ENCODE measurements at regions not wholly inside any gene's neighbourhood (a gene's known extent, or its start where the extent isn't known, plus 50 kb on each side); places are given as distances from the start of the nearest gene placed in this dataset.

- no peak for DNase-seq (ENCODE audit: low read depth, low spot score)
Observed at GRCh38 chr22:27380855-27381254, 420.7 kb downstream of the MN1 start.

- no peak for DNase-seq (ENCODE audit: low read depth, low spot score)
Observed at GRCh38 chr22:27381552-27381951, 420.0 kb downstream of the MN1 start.

GRCh38 chr22:27381960-27382742 lies 419.4 kb downstream of the MN1 start:
- no peak for DNase-seq (ENCODE audit: low read depth, low spot score)

GRCh38 chr22:27382947-27383346 lies 418.6 kb downstream of the MN1 start:
- DNase-seq (ENCODE audit: low read depth, low spot score) = no peak

DNA sequence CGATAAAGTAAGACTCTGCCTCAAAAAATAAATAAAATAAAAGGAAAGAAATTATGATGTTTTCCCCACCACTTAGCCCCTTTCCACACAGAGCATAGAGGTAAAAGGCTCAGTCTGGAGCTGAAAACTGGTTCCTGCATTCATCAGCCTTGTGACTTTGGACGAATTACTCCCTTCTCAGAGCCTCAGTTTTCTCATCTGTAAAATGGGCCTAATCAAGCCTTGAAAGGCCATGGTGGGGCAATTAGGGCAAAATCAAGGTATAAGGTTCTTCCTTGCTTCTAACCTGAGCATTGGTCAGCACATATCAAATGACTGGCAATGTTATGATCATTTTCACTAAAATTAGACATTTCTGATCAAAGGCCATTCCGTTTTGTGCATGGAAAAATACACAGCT lies 417.7 kb downstream of the MN1 start:
- no peak for DNase-seq (ENCODE audit: low read depth, low spot score)

GRCh38 chr22:27385261-27385998 lies 416.1 kb downstream of the MN1 start:
- DNase-seq (ENCODE audit: low read depth, low spot score) = no peak

DNA sequence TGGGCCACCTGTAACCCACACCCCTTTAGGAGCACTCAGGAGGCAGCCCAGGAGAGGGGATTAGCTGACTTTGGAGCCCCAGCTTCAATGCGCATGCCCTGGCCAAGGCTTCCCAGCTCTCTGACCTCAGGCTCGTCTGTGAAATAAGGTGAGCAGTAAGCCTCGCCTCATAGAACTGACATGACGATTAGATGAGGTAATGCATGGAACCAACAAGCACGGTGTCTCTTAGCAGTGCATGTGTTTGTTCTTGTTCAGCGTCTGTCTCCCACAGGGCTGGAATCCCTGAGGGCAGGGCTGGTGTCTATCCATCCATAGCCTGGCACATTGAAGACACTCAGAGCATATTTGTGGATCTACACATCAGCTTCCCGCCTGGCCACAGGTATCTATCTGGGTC lies 415.4 kb downstream of the MN1 start:
- DNase-seq (ENCODE audit: low read depth, low spot score) = no peak

- DNase-seq (ENCODE audit: low read depth, low spot score) = no peak
Observed at GRCh38 chr22:27387561-27387960, 414.0 kb downstream of the MN1 start.

DNA sequence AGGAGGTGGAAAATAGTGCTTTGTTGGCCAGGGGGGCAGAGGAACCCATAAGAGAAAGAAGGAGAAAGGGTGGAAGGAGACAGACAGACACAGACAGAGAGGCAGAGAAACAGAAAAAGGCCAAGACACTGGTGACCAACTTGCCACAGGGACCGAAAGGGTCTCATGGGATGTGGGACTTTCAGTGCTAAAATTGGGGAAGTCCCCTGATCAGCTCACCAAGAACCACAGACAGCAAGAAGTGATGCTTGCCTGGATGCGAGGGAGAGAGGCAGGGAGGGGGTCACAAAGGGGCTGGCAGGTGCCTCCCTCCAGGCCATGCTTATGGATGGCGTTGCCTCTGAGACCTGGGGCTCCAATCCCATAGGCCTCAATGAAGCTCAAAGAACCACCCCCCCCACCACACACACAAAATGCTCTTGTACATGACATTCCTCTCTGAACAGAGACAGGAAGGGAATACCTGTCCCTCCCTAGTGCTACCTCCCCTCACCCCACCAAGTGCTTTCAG lies 413.4 kb downstream of the MN1 start:
- DNase-seq (ENCODE audit: low read depth, low spot score) = no peak

GRCh38 chr22:27389727-27390075 lies 411.9 kb downstream of the MN1 start:
- DNase-seq (ENCODE audit: low read depth, low spot score) = no peak

DNA sequence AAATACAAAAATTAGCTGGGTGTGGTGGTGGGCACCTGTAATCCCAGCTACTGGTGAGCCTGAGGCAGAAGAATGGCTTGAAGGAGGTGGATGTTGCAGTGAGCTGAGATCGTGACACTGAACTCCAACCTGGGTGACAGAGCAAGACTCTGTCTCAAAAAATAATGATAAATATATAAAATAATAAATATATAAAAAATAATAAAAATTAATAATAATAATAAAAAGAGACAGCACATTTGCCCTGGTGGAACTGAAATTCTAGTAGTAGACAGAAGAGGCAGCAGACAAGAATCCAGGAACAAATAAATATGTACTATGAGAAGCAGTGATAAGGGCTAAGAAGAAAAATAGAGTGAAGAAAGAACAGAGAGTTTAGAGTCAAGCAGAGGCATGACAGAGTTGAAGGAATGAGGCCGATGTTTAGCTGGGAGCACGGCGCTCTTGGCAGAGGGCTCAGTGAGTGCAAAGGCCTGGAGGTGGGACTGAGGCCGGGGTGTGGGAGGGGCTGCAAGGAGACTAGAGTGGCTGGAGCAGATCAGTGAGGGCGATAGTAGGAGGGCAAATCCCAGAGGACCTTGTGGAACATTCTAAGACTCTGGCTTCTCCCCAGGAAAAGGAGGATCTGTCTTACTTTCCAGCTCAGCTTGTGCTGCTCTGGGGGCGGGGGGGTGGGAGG lies 410.3 kb downstream of the MN1 start:
- DNase-seq (ENCODE audit: low read depth, low spot score) = no peak

DNA sequence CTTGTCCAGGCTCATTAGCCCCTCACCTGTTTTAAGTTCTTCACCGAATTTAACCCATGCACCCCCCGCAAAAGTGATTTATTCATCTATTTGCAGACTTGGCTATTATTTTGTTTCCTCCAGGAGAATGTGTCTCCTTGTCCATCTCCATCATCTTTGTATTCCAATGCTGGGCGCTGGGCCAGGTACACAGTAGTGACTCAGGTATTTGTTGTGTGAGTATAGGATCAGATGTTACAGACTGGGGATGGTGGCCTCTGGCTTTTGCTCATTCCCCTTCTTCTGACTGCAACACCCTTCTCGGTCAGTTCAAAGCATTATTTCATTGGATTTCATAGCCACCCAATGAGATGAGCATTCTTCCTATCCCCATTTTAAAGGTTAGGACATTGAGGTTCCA lies 408.2 kb downstream of the MN1 start:
- no peak for DNase-seq (ENCODE audit: low read depth, low spot score)

DNA sequence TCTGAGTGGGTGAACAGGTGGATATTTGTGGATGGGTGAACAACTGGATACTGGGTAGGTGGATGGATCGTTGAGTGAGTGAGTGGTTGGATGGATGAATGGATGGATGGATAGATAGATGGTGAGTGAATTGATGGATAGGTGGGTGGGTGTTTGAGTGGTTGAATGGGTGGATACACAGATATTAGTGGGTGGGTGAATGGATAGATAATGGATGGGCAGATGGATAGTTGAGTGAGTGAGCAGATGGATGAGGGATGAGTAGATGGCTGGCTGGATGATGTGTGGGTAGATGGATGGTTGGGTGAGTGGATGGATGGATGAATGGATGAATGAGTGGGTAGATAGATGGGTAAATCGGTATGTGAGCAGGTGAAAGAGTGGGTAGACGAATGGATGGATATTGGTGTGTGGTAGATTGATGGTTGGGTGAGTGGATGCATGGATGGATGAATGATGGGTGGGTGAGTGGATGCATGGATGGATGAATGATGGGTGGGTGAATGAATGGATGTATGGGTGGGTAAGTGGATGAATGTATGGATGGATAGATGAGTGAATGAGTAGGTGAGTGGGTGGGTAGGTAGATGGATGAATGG lies 406.7 kb downstream of the MN1 start:
- no peak for DNase-seq (ENCODE audit: low read depth, low spot score)

DNA sequence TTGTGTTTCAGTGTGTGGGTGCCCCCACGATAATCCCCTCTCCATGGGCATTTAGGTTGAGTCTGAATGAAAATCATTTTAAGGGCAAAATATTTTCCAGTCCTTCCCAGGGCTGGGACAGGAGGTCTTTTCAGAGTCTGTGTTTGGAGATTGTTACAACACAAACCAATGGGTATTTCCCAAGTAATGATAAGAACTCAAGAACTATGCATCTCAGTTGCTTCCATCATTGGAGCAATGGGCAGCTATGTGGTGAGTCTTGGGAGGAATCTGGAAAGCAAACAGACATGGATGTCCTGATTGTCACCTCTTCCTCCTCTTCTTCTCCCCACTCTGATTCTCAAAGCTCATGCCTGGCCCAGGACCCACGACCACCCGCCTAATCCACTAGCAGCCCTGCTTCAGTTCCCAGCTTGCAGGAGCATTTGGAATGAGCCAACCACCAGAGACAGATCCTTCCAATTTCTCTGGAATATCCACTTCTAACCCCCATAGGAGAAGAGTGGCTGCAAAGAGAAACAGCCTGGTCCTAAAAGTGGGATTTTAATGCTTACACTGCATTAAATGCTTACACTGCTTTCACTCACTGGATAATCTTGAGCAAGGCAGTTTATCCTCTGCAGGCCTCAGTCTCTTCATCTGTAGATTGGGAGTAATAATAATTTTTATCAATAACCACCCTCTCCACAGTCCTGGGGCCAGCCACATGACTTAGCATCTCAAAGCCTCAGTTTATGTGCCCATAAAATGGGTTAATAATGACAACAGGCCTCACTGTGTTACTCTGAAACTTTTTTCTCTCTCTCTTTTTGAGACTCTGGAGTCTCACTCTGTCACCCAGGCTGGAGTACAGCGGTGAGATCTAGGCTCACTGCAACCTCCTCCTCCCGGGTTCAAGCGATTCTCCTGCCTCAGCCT lies 404.3 kb downstream of the MN1 start:
- no peak for DNase-seq (ENCODE audit: low read depth, low spot score)

DNA sequence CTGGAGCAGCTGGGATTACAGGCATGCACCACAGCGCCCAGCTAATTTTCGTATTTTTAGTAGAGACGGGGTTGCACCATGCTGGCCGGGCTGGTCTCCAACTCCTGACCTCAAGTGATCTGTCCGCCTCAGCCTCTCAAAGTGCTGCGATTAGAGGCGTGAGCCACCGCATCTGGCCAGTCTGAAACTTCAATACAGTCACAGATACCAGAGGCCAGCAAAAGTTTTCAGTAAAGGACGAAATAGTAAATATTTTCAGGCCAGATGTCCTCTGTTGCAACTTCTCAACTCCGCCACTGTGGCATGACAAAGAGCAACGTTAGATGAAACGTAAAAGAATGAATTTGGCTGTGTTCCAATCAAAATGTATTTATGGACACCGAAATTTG lies 403.6 kb downstream of the MN1 start:
- DNase-seq (ENCODE audit: low read depth, low spot score) = no peak

DNA sequence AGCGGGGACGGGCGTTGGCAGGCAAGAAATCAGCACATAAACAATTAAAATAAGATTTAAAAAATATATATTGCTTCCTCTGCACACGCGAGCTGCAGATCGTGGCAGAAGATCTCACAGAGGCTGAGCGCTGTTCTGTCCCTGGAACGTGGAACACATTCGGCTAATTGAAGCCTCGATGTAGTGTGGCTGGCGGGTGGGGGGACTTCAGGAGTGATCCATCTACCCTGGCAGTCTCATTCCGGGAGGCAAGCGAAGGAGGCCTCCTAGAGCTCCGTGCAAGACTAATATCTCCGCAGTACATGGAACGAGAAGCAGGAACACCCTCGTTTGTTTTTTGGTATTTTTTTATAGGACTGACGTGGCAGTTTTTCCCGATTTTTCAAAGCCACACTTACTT lies 402.4 kb downstream of the MN1 start:
- no peak for DNase-seq (ENCODE audit: low read depth, low spot score)

- DNase-seq (ENCODE audit: low read depth, low spot score) = no peak
Observed at GRCh38 chr22:27400811-27401210, 400.7 kb downstream of the MN1 start.

DNA sequence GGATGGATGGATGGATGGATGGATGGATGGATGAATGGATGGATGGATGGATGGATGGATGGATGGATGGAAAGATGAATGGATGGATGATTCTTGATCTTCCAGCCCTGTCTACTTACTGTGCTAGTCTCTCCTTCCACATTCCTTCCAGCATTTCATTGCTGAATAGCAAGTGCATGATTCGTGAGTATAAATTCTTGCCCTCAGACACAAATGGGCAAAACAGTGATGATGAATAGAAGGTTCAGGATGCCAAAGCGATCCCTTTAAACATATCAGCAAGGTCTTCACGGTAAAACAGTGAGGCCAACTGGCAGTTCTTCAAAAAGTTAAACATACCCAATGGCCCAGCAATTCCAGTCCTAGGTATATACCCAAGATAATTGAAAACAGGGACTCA lies 400.2 kb downstream of the MN1 start:
- DNase-seq (ENCODE audit: low read depth, low spot score) = no peak

DNA sequence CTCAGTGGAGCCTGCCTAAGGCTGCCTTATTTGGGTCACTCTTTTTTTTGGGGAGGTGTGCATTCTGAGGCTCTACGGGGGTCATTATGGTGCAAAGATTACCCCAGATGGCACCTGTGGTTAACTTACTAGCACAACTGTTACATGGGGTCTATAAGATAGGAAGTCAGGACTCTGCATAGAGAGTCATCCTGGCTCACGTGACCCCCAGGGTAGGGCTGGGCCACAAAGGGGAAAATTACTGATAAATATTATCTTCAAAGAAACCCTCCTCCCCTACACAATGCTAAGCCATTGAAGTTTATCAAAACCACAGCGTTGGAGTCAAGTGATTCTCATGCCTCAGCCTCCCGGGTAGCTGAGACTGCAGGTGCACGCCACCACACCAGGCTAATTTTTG lies 397.1 kb downstream of the MN1 start:
- DNase-seq (ENCODE audit: low read depth, low spot score) = no peak

DNA sequence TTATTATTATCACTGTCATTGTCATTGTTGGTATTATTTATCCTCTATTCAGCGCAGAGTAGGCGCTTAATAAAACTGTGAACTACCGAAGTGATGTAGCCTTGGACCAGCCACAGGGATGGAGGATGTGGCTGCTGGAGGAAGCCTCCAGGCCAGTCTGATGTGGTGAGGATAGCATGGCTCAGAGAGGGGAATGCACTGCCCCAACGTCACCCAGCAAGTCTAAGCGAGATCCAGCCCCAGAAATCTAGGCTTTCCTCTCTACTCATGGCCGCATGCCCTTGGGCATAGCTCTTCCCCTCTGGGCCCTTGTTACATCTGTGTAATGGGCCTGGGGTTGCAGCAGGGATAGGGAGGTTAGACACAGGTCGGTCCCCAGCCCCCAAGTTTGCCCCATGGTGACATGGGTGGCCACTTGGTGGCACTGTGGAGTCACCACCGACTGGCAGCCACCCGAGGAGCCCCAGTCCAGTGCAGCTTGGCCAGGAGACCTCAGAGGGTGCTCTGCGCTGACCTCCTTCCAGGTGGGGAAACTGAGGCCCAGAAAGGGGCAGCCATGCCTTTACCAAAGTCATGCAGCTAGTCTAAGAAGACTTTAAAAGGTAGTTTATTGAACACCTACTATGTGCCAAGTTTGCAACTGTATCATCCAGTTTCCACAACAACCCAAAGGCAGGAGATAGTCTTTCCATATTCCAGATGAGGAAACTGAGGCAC lies 395.7 kb downstream of the MN1 start:
- no peak for DNase-seq (ENCODE audit: low read depth, low spot score)

Measured in brain pericyte (primary cell).